ENCODE measurements at regions not wholly inside any gene's neighbourhood (a gene's known extent, or its start where the extent isn't known, plus 50 kb on each side); places are given as distances from the start of the nearest gene placed in this dataset.

DNA sequence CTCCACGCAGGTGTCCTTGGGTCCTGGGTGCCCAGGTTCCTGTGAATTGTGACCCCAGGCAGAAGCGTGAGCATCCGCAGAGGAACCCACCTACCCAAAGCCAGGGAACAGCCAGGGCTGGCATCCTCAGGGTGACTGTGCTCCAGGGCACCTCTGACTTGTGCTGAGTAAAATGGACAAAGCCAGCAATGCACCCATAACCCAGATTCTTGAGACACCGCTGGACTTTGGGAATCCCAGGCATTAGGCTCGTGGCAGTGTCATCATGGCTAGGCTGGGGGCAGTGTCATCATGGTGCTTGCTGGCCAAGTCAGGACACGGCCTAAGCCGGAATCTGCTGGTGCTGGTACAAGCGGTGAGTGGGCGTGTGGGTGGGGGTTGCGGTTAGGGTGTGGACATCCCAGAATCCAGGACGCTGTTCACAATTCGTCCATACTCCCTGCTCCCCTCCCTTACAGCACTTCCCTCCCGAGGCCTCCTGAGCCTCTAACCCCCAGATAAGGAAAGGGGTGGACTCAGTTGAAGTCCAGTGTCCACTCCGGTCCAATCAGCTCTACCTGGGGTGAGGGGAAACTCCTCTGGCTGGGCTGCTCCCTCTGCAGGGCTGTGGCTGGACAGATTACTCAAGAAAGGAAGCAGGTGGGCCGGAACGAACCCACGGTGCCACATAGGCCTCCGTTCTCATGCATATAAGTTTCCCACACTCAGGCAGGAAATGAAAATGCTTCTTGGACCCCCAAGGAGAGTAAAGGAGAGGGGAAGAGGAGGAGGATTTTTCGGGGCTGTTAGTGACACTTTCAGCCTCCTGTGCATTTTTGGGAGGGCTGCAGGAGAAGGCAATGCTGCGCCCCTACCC lies 138.9 kb downstream of the SEC14L1 start (continued):
- no peak for TF ChIP-seq PRMT3 (CRISPR knock-in tag; IDR thresholded peaks at IDR 0.05; ENCODE audit: borderline replicate concordance, low read depth)
- TF ChIP-seq SNAI1 (CRISPR knock-in tag; IDR thresholded peaks at IDR 0.05; ENCODE audit: borderline replicate concordance), result no peak
- TF ChIP-seq MYC (CRISPR knock-in tag; IDR thresholded peaks at IDR 0.05; ENCODE audit: borderline replicate concordance), result no peak
- peak; percentile 40 for TF ChIP-seq FOSL2 (CRISPR knock-in tag; IDR thresholded peaks at IDR 0.05)
- TF ChIP-seq KLF9 (CRISPR knock-in tag; IDR thresholded peaks at IDR 0.05; ENCODE audit: low read depth), result no peak
- TF ChIP-seq ZNF772 (CRISPR knock-in tag; IDR thresholded peaks at IDR 0.05), result no peak; the same call in 1 of the 2 replicates
- TF ChIP-seq, protein P1, sequence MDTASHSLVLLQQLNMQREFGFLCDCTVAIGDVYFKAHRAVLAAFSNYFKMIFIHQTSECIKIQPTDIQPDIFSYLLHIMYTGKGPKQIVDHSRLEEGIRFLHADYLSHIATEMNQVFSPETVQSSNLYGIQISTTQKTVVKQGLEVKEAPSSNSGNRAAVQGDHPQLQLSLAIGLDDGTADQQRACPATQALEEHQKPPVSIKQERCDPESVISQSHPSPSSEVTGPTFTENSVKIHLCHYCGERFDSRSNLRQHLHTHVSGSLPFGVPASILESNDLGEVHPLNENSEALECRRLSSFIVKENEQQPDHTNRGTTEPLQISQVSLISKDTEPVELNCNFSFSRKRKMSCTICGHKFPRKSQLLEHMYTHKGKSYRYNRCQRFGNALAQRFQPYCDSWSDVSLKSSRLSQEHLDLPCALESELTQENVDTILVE (CRISPR knock-in tag; IDR thresholded peaks at IDR 0.05), result 0 out of 2 replicates have a peak, but pooled peaks have one; percentile 12
- TF ChIP-seq NFYC (CRISPR knock-in tag; IDR thresholded peaks at IDR 0.05), result peak; percentile 79
- 0 out of 2 replicates have a peak, but pooled peaks have one; percentile 28 for TF ChIP-seq KDM6A (CRISPR knock-in tag; IDR thresholded peaks at IDR 0.05; ENCODE audit: low read depth)
- TF ChIP-seq TEAD2 (CRISPR knock-in tag; IDR thresholded peaks at IDR 0.05), result no peak
- no peak for TF ChIP-seq FIP1L1 (IDR thresholded peaks at IDR 0.05; ENCODE audit: borderline replicate concordance, insufficient read depth, low read depth, low read length)
- TF ChIP-seq HOXD1 (CRISPR knock-in tag; IDR thresholded peaks at IDR 0.05), result peak; percentile 46; the same call in 1 of the 2 replicates
- TF ChIP-seq, protein P2, sequence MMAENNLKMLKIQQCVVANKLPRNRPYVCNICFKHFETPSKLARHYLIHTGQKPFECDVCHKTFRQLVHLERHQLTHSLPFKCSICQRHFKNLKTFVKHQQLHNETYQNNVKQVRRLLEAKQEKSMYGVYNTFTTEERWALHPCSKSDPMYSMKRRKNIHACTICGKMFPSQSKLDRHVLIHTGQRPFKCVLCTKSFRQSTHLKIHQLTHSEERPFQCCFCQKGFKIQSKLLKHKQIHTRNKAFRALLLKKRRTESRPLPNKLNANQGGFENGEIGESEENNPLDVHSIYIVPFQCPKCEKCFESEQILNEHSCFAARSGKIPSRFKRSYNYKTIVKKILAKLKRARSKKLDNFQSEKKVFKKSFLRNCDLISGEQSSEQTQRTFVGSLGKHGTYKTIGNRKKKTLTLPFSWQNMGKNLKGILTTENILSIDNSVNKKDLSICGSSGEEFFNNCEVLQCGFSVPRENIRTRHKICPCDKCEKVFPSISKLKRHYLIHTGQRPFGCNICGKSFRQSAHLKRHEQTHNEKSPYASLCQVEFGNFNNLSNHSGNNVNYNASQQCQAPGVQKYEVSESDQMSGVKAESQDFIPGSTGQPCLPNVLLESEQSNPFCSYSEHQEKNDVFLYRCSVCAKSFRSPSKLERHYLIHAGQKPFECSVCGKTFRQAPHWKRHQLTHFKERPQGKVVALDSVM (CRISPR knock-in tag; IDR thresholded peaks at IDR 0.05), result peak; percentile 87
- TF ChIP-seq PPARG (CRISPR knock-in tag; conservative IDR thresholded peaks at IDR 0.05), result peak; percentile 20; the same call in 1 of the 2 replicates
- TF ChIP-seq U2AF1 (optimal IDR thresholded peaks at IDR 0.05; ENCODE audit: low read depth, low read length), result peak; percentile 66
- TF ChIP-seq GLI4 (CRISPR knock-in tag; IDR thresholded peaks at IDR 0.05; ENCODE audit: borderline replicate concordance), result peak; percentile 93; the same call in 1 of the 2 replicates
- peak; percentile 63; the same call in 1 of the 2 replicates for TF ChIP-seq SPEN (CRISPR knock-in tag; IDR thresholded peaks at IDR 0.05; ENCODE audit: low read depth)
- TF ChIP-seq ZMYM3 (CRISPR knock-in tag; IDR thresholded peaks at IDR 0.05), result peak; percentile 99
- peak; percentile 69 for TF ChIP-seq SALL1 (CRISPR knock-in tag; IDR thresholded peaks at IDR 0.05)
- peak; percentile 69; the same call in 1 of the 2 replicates for TF ChIP-seq ZNF263 (CRISPR knock-in tag; IDR thresholded peaks at IDR 0.05)
- TF ChIP-seq ZNF619 (CRISPR knock-in tag; IDR thresholded peaks at IDR 0.05), result peak; percentile 59
- TF ChIP-seq ZNF256 (CRISPR knock-in tag; conservative IDR thresholded peaks at IDR 0.05), result no peak
- TF ChIP-seq, protein P3, sequence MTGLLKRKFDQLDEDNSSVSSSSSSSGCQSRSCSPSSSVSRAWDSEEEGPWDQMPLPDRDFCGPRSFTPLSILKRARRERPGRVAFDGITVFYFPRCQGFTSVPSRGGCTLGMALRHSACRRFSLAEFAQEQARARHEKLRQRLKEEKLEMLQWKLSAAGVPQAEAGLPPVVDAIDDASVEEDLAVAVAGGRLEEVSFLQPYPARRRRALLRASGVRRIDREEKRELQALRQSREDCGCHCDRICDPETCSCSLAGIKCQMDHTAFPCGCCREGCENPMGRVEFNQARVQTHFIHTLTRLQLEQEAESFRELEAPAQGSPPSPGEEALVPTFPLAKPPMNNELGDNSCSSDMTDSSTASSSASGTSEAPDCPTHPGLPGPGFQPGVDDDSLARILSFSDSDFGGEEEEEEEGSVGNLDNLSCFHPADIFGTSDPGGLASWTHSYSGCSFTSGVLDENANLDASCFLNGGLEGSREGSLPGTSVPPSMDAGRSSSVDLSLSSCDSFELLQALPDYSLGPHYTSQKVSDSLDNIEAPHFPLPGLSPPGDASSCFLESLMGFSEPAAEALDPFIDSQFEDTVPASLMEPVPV (CRISPR knock-in tag; IDR thresholded peaks at IDR 0.05), result peak; percentile 69
- TF ChIP-seq, protein P4, sequence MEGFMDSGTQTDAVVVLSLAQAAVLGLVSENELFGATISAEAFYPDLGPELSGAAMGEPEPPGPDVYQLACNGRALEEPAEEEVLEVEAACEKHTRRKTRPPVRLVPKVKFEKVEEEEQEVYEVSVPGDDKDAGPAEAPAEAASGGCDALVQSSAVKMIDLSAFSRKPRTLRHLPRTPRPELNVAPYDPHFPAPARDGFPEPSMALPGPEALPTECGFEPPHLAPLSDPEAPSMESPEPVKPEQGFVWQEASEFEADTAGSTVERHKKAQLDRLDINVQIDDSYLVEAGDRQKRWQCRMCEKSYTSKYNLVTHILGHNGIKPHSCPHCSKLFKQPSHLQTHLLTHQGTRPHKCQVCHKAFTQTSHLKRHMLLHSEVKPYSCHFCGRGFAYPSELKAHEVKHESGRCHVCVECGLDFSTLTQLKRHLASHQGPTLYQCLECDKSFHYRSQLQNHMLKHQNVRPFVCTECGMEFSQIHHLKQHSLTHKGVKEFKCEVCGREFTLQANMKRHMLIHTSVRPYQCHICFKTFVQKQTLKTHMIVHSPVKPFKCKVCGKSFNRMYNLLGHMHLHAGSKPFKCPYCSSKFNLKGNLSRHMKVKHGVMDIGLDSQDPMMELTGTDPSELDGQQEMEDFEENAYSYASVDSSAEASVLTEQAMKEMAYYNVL (CRISPR knock-in tag; IDR thresholded peaks at IDR 0.05; ENCODE audit: borderline replicate concordance), result no peak

All from HepG2 (cell line).